GM19468 (cell line): ENCODE measurements at regions not wholly inside any gene's neighbourhood (a gene's known extent, or its start where the extent isn't known, plus 50 kb on each side); places are given as distances from the start of the nearest gene placed in this dataset.
"Not testable (repeated sequence)": the region's sequence is repeated elsewhere in the genome, so short reads cannot be mapped to it uniquely, and the experiment has no call there.

Source experiments
- ATAC-seq: cut with Tn5 transposase; IDR thresholded peaks from one replicate; pipeline ENCODE4 v1.9.1; 2021; ENCODE audit warnings: mild to moderate bottlenecking, moderate library complexity, moderate number of reproducible peaks; ENCODE audit not compliant: unreplicated experiment; ENCODE audit errors: extremely low read depth

GRCh38 chr12:17025424-17025823 is 419.5 kb upstream of the LMO3 start:
- not testable (repeated sequence) for ATAC-seq

- ATAC-seq, result no peak
Measured at GRCh38 chr12:17020765-17021164, 414.8 kb upstream of the LMO3 start.

DNA sequence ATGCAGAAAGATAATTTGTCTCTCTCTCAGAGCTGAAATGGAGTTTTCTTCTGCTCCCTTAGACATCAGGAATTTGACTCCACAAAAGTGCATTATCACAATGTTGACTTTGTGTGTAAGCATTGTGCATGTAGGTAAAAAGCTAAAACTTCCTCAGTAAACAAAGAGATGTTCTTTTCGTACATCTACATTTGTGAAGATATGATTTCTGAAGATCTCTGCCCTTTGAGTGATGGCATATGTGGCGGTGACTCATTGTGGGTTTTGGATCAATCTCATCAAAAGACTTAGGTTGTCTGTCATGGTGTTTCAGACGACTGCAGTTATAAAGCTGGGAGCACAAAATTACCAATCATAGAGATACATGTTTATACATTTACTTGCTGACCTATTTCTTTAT is 411.4 kb upstream of the LMO3 start:
- no peak for ATAC-seq

GRCh38 chr12:17016116-17016864 is 410.3 kb upstream of the LMO3 start:
- ATAC-seq, result no peak

GRCh38 chr12:17015501-17015900 is 409.5 kb upstream of the LMO3 start:
- no peak for ATAC-seq

DNA sequence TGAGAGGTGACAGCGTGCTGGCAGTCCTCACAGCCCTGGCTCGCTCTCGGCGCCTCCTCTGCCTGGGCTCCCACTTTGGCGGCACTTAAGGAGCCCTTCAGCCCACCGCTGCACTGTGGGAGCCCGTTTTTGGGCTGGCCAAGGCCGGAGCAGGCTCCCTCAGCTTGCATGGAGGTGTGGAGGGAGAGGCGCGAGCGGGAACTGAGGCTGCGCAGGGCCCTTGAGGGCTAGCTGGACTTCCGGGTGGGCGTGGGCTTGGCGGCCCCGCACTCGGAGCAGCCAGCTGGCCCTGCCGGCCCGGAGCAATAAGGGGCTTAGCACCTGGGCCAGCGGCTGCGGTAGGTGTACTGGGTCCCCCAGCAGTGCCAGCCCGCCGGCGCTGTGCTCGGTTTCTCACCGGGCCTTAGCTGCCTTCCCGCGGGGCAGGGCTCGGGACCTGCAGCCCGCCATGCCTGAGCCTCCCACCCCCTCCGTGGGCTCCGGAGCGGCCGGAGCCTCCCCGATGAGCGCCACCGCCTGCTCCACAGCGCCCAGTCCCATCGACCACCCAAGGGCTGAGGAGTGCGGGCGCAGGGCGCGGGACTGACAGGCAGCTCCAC is 401.6 kb upstream of the LMO3 start:
- not testable (repeated sequence) for ATAC-seq

GRCh38 chr12:16998538-16998937 is 392.6 kb upstream of the LMO3 start:
- not testable (repeated sequence) for ATAC-seq

DNA sequence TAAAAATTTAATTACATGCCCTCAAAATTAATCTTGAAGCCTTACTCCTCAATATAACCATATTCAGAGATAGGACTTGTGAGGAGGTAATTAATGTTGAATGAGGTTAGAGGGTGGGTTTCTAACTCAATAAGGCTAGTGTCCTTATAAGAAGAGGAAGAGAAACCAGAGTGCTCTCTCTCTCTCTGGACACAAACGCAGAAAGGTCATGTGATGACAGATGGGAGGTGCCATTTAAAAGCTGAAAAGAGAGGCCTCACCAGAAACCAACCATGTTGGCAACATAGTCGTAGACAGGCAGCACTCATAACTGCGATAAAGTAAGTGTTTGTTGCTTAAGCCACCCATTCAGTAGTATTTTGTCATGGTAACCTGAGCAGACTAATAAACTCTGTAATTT is 378.5 kb upstream of the LMO3 start:
- ATAC-seq, result no peak

GRCh38 chr12:16972923-16973770 is 367.2 kb upstream of the LMO3 start:
- ATAC-seq, result no peak

- ATAC-seq, result no peak
Measured at GRCh38 chr12:16962889-16963288, 356.9 kb upstream of the LMO3 start.

GRCh38 chr12:16955083-16955657 is 349.2 kb upstream of the LMO3 start:
- no peak for ATAC-seq

GRCh38 chr12:16949871-16950667 is 344.1 kb upstream of the LMO3 start:
- ATAC-seq, result no peak

DNA sequence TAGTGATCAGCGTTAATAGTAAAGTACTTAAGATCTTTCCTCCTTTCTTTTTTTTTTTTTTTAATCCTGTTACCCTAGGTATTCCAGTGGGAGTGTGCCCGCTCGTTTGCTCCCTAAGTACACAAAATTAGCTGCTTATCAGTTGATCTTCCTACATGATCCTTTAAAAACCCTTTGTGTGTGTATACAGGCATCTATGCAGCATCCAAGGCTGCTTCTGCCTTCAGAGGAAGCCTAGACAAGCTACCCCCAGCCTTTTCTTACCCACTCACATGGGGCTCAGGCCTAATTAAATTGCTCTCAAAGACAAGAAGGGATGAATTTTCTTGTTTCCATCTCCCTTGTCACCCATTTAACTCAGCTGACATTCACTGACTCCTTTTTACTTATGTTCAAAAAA is 343.4 kb upstream of the LMO3 start:
- no peak for ATAC-seq

- ATAC-seq, result no peak
Measured at GRCh38 chr12:16946704-16947103, 340.7 kb upstream of the LMO3 start.

GRCh38 chr12:16939871-16940306 is 333.9 kb upstream of the LMO3 start:
- ATAC-seq, result peak; percentile 95

- no peak for ATAC-seq
Measured at GRCh38 chr12:16927259-16927658, 321.3 kb upstream of the LMO3 start.

DNA sequence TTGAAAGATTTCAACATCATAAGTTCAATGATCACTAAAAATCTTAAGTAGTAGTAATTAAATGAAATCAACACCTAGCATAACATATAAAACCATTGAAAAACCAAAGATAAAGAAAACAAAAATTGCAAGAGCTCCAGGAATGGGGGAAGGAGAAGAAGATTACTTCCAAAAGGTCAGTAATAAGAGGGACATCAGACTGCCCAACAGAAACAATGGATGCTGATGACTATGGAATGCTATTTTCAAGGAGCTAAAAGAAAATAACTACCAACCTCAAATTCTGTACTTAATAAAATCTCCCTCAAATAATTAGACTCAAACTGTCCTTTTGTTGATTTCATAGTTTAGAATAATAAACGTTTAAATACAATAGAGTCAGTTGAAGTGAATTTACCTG is 314.5 kb upstream of the LMO3 start:
- no peak for ATAC-seq

GRCh38 chr12:16919551-16919950 is 313.6 kb upstream of the LMO3 start:
- ATAC-seq, result no peak

- ATAC-seq, result no peak
Measured at GRCh38 chr12:16914853-16915252, 308.9 kb upstream of the LMO3 start.
